Stomach (tissue), 4 donors: ENCODE measurements at regions not wholly inside any gene's neighbourhood (a gene's known extent, or its start where the extent isn't known, plus 50 kb on each side); places are given as distances from the start of the nearest gene placed in this dataset.

Source experiments
- POLR2A ChIP-seq, 4 donors: fragments of 450-650 bp; IDR thresholded peaks; one replicate each; pipeline ENCODE4 v1.6.1; 2016; ENCODE audit warnings: antibody characterized with exemption in 4 of 4, control low read depth in 2 of 4, mild to moderate bottlenecking in 1 of 4, moderate library complexity in 1 of 4
- POLR2AphosphoS5 ChIP-seq, 3 donors: sonication (generic); formaldehyde crosslinking; IDR thresholded peaks; one replicate each; pipeline ENCODE4 v1.6.1; 2016; ENCODE audit warnings: antibody characterized with exemption in 3 of 3
- TF ChIP-seq, protein P1 (sequence below), 7 experiments: fragments of 450-650 bp in 4 of 7; fragments of 200-600 bp in 3 of 7; sonication (generic) in 3 of 7; IDR thresholded peaks; one replicate each; pipeline ENCODE4 v1.5.1; 2016 to 2019; ENCODE audit warnings: antibody characterized with exemption in 7 of 7, control low read depth in 2 of 7, mild to moderate bottlenecking in 1 of 7

DNA sequence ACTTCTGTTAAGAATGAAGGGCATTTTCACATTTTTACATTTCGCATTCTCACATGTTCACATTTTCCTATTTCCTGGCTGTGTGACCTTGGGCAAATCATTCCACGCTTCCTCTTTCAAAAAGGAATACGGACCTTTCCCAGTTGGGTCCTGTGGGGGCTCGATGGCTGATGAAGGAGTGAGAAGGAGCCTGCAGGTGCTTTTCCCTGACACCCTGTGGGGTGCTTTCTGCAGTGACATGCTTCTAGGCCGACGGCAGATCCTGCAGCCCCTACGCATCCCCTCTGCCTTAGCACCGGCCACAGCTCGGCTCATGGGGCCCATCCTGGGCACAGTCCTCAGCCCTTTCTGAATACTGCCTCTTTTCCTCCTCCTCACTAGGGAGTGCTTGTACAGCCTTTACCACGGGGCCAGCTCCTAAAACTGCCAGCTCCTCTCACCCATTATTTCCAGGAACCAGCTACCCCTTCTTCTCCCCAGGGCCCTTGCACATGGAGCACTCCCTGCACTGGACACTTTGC is 91.0 kb downstream of the FOXL1 start:
- TF ChIP-seq, protein P1, sequence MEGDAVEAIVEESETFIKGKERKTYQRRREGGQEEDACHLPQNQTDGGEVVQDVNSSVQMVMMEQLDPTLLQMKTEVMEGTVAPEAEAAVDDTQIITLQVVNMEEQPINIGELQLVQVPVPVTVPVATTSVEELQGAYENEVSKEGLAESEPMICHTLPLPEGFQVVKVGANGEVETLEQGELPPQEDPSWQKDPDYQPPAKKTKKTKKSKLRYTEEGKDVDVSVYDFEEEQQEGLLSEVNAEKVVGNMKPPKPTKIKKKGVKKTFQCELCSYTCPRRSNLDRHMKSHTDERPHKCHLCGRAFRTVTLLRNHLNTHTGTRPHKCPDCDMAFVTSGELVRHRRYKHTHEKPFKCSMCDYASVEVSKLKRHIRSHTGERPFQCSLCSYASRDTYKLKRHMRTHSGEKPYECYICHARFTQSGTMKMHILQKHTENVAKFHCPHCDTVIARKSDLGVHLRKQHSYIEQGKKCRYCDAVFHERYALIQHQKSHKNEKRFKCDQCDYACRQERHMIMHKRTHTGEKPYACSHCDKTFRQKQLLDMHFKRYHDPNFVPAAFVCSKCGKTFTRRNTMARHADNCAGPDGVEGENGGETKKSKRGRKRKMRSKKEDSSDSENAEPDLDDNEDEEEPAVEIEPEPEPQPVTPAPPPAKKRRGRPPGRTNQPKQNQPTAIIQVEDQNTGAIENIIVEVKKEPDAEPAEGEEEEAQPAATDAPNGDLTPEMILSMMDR (IDR thresholded peaks at IDR 0.05): no peak
- TF ChIP-seq POLR2A (IDR thresholded peaks at IDR 0.05) (no peak), POLR2AphosphoS5 (IDR thresholded peaks at IDR 0.05) (no peak)
